Astrocyte (in vitro differentiated cells and primary cell): ENCODE measurements at regions not wholly inside any gene's neighbourhood (a gene's known extent, or its start where the extent isn't known, plus 50 kb on each side); places are given as distances from the start of the nearest gene placed in this dataset.
"Not testable (repeated sequence)": the region's sequence is repeated elsewhere in the genome, so short reads cannot be mapped to it uniquely, and the experiment has no call there.

Source experiments
- DNase-seq: peaks from one replicate; pipeline ENCODE4 v3.0.0-alpha.2; 2010; ENCODE audit warnings: low read depth
- FAIRE-seq: peaks from 2 replicates; lab custom pipeline; 2011; peaks lifted over from hg19 to GRCh38; lab: Jason Lieb, UNC
- H2AFZ ChIP-seq: 2 replicates; pipeline ENCODE4 v1.6.0; 2012; ENCODE audit warnings: low read depth, low read length, inconsistent platforms
- H3K27ac ChIP-seq: 2 replicates; pipeline ENCODE4 v1.5.1; 2011; ENCODE audit warnings: low read depth, low read length, inconsistent platforms
- H3K27me3 ChIP-seq: 2 replicates; pipeline ENCODE4 v1.6.0; 2011; ENCODE audit warnings: low read length, inconsistent platforms; ENCODE audit not compliant: insufficient read depth
- H3K36me3 ChIP-seq: 2 replicates; pipeline ENCODE4 v1.5.1; 2011; ENCODE audit warnings: low read length, inconsistent platforms; ENCODE audit not compliant: insufficient read depth
- H3K4me1 ChIP-seq: 2 replicates; pipeline ENCODE4 v1.5.1; 2011; ENCODE audit warnings: low read length, inconsistent platforms; ENCODE audit not compliant: insufficient read depth
- H3K4me2 ChIP-seq: 2 replicates; pipeline ENCODE4 v1.6.0; 2012; ENCODE audit warnings: low read length, inconsistent platforms
- H3K4me3 ChIP-seq: 2 replicates; pipeline ENCODE4 v1.5.1; 2011; ENCODE audit warnings: low read depth, mild to moderate bottlenecking, low read length, inconsistent platforms; ENCODE audit not compliant: insufficient read depth
- H3K79me2 ChIP-seq: 2 replicates; pipeline ENCODE4 v1.6.0; 2012; ENCODE audit warnings: mild to moderate bottlenecking, low read length, inconsistent platforms; ENCODE audit not compliant: insufficient read depth
- H3K9ac ChIP-seq: 2 replicates; pipeline ENCODE4 v1.6.0; 2012; ENCODE audit warnings: mild to moderate bottlenecking, low read length, inconsistent platforms
- H3K9me3 ChIP-seq: 2 replicates; pipeline ENCODE4 v1.5.1; 2012; ENCODE audit warnings: low read depth, mild to moderate bottlenecking, low read length, inconsistent platforms; ENCODE audit not compliant: insufficient read depth
- H4K20me1 ChIP-seq: 2 replicates; pipeline ENCODE4 v1.6.0; 2012; ENCODE audit warnings: low read length, inconsistent platforms; ENCODE audit not compliant: insufficient read depth
- H3K27ac Mint-ChIP-seq: one replicate; pipeline ENCODE4 v1.8.0; 2021; ENCODE audit warnings: mild to moderate bottlenecking, mixed read lengths; ENCODE audit not compliant: unreplicated experiment
- H3K27me3 Mint-ChIP-seq: one replicate; pipeline ENCODE4 v1.8.0; 2021; ENCODE audit warnings: low read depth, mixed read lengths; ENCODE audit not compliant: unreplicated experiment
- H3K36me3 Mint-ChIP-seq: one replicate; pipeline ENCODE4 v1.8.0; 2021; ENCODE audit warnings: low read depth, mixed read lengths; ENCODE audit not compliant: unreplicated experiment
- H3K4me1 Mint-ChIP-seq: one replicate; pipeline ENCODE4 v1.8.0; 2021; ENCODE audit warnings: low read depth, mixed read lengths; ENCODE audit not compliant: unreplicated experiment
- H3K4me3 Mint-ChIP-seq: one replicate; pipeline ENCODE4 v1.8.0; 2021; ENCODE audit warnings: mild to moderate bottlenecking, moderate library complexity, mixed read lengths; ENCODE audit not compliant: unreplicated experiment
- H3K9me3 Mint-ChIP-seq: one replicate; pipeline ENCODE4 v1.8.0; 2021; ENCODE audit warnings: mild to moderate bottlenecking, mixed read lengths; ENCODE audit not compliant: unreplicated experiment
- CTCF ChIP-seq: IDR thresholded peaks from 2 replicates; pipeline ENCODE4 v1.5.1; 2011; ENCODE audit warnings: low read depth, mild to moderate bottlenecking, inconsistent platforms, low read length, moderate library complexity; ENCODE audit not compliant: insufficient read depth
- EZH2 ChIP-seq: IDR thresholded peaks from 2 replicates; pipeline ENCODE4 v1.6.1; 2012; ENCODE audit warnings: mild to moderate bottlenecking, low read length, inconsistent platforms; ENCODE audit not compliant: insufficient read depth

DNA sequence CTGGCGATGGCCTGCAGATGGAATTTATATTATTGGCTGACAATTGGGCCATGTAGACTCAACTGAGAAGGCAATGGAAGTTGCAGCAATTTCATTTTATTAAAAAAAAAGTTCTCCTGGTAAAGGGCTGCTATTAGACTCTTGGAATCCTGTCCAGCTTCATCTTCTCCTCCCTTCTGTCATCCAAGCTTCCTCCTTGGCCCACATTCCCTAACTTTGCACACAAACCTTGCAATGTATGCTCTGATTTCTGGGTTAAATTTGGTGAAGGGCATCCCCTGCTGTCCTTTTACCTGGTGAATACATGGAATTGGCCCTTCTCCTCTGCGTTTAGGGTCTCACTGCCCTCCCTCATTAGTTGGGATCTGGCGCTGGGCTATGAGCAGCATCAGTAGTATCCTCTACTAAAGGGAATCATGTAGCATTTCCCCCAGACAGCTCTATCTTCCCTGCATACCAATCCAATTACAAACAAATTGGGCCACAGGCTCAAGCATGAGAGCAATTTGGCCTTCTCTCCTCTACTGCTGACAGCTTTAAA is 336.9 kb downstream of the BMP4 start:
- H3K36me3 ChIP-seq: no peaks in the 10 kb centered on the region
- H3K79me2 ChIP-seq: no peaks in the 10 kb centered on the region
- no peaks in the 10 kb centered on the region for H4K20me1 ChIP-seq
- H3K27me3 ChIP-seq: no peaks in the 10 kb centered on the region
- no peak overlapping the region for H3K4me3 ChIP-seq
- H3K27ac Mint-ChIP-seq: peak overlapping the region; percentile 98
- H3K27ac ChIP-seq: peak overlapping the region; percentile 36
- FAIRE-seq (no peak), DNase-seq (peak; percentile 68)
- H3K36me3 Mint-ChIP-seq: no peaks in the 10 kb centered on the region
- TF ChIP-seq CTCF: no peak
- TF ChIP-seq EZH2: no peak
- H3K4me2 ChIP-seq: peak overlapping the region; percentile 52
- H3K4me1 ChIP-seq: peaks cover 14% of the 10 kb centered on the region
- no peaks in the 10 kb centered on the region for H3K9me3 ChIP-seq
- no peak overlapping the region for H3K4me3 Mint-ChIP-seq
- no peak overlapping the region for H3K9ac ChIP-seq
- H3K9me3 Mint-ChIP-seq: peaks cover 1% of the 10 kb centered on the region
- H3K4me1 Mint-ChIP-seq: peaks cover 34% of the 10 kb centered on the region
- no peak overlapping the region for H2AFZ ChIP-seq
- no peaks in the 10 kb centered on the region for H3K27me3 Mint-ChIP-seq

- H3K4me3 ChIP-seq, H3K27ac Mint-ChIP-seq, H3K36me3 ChIP-seq, DNase-seq, H4K20me1 ChIP-seq, H3K79me2 ChIP-seq, H3K27me3 ChIP-seq, H3K4me3 Mint-ChIP-seq, H3K9me3 Mint-ChIP-seq, H3K9ac ChIP-seq, H3K36me3 Mint-ChIP-seq, H3K9me3 ChIP-seq, H3K27me3 Mint-ChIP-seq, H3K4me2 ChIP-seq, H2AFZ ChIP-seq, FAIRE-seq, H3K27ac ChIP-seq: not testable (repeated sequence)
- peaks cover 22% of the 10 kb centered on the region for H3K4me1 ChIP-seq
- peaks cover 39% of the 10 kb centered on the region for H3K4me1 Mint-ChIP-seq
These were observed 340.1 kb downstream of the BMP4 start for GRCh38 chr14:53616536-53616935.

DNA sequence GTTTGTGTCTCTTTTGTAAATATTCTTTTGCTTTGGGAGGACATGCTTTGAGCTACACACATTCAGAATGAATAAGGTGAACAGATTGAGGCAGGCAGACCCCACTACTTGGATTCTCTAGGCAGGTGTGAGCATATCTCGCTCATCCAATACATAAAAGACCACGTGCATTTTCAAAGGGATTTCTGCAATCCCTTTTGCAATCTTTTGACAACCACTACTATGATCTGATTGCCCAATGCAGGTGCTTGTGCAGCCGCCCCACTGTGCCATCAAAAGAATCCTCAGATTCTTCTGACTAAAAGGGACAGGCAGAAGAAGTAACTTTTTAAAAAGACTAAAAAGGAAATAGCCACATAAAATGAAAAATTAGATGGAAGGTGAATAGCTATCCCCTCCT is 341.4 kb downstream of the BMP4 start:
- H3K27ac Mint-ChIP-seq: no peak overlapping the region
- Histone ChIP-seq H2AFZ (no peak overlapping the region), H3K4me2 (no peak overlapping the region), H3K36me3 (no peaks in the 10 kb centered on the region), H3K27me3 (no peaks in the 10 kb centered on the region), H3K4me3 (no peak overlapping the region), H3K9me3 (no peaks in the 10 kb centered on the region), H3K9ac (no peak overlapping the region), H3K79me2 (no peaks in the 10 kb centered on the region), H4K20me1 (no peaks in the 10 kb centered on the region), H3K4me1 (peaks cover 14% of the 10 kb centered on the region), H3K27ac (no peak overlapping the region)
- no peak for FAIRE-seq
- peaks cover 28% of the 10 kb centered on the region for H3K4me1 Mint-ChIP-seq
- H3K27me3 Mint-ChIP-seq: no peaks in the 10 kb centered on the region
- H3K36me3 Mint-ChIP-seq: no peaks in the 10 kb centered on the region
- DNase-seq: no peak
- no peak overlapping the region for H3K4me3 Mint-ChIP-seq
- TF ChIP-seq EZH2 (no peak), CTCF (no peak)
- H3K9me3 Mint-ChIP-seq: peaks cover 1% of the 10 kb centered on the region
